ENCODE measurements at regions not wholly inside any gene's neighbourhood (a gene's known extent, or its start where the extent isn't known, plus 50 kb on each side); places are given as distances from the start of the nearest gene placed in this dataset.

DNA sequence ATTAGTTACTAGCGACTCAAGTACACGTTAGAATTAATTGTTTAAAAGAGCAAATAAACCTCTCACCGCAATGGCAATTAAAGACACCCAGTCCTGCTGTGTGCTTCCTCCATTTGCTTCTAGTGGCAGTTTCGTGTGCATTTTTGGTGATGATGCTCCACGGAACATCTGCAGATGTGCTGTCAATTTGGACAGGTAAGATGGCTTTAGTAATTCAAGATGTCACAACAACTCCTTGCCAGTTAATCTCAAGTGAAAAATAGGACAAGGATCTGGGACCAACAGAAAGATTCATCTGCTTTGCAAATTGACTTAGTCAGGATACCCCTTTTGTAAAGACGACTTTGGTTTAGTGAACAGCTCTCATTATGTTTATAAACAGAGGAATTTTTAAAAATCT lies 320.9 kb downstream of the GABRB3 start:
- no peak for DNase-seq (ENCODE audit: low read depth)
- TF ChIP-seq, protein P1, sequence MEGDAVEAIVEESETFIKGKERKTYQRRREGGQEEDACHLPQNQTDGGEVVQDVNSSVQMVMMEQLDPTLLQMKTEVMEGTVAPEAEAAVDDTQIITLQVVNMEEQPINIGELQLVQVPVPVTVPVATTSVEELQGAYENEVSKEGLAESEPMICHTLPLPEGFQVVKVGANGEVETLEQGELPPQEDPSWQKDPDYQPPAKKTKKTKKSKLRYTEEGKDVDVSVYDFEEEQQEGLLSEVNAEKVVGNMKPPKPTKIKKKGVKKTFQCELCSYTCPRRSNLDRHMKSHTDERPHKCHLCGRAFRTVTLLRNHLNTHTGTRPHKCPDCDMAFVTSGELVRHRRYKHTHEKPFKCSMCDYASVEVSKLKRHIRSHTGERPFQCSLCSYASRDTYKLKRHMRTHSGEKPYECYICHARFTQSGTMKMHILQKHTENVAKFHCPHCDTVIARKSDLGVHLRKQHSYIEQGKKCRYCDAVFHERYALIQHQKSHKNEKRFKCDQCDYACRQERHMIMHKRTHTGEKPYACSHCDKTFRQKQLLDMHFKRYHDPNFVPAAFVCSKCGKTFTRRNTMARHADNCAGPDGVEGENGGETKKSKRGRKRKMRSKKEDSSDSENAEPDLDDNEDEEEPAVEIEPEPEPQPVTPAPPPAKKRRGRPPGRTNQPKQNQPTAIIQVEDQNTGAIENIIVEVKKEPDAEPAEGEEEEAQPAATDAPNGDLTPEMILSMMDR (conservative IDR thresholded peaks at IDR 0.05; ENCODE audit: low read depth, low read length), result no peak
- no peak overlapping the region for H3K4me3 ChIP-seq (ENCODE audit: low read depth, low read length)

DNA sequence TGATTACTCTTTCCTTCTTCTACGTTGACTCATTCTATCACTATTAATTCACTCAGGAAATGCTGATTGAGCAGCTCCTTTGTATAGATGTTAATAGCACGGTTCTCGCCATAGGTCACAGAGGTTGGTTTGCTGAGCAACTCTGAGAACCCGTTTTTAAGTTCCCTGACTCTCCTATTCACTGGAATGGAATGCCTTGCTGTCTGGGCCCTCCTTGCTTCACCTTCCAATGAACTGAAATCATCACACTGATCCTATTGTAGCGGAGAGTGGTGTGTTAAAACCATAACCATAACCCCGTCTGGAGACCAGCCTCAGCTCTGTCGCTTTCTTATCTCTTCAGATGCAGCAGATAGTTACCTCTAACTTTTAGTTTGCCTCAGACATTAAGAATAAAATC lies 323.6 kb downstream of the GABRB3 start:
- TF ChIP-seq, protein P1 (conservative IDR thresholded peaks at IDR 0.05; ENCODE audit: low read depth, low read length), result no peak
- H3K4me3 ChIP-seq (ENCODE audit: low read depth, low read length), result no peak overlapping the region
- no peak for DNase-seq (ENCODE audit: low read depth)

DNA sequence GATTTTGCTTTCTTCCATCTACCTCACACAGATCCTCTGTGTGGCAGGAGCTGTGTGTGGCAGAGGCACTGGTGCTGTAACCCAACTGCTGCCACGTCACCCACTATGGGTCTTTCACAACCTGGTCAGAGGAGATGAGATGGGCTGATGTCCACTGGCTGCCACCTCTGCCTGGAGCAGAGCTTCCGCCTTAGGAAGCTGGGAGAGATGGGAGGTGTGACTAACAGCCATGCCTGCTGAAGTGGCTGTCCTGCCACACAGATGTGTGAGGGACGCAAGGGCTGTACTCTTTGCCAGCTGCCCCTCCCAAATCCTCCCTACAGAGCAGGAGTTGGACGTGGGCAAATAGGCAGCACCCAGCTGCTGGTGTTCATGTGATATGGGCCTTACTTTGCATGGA lies 329.5 kb downstream of the GABRB3 start:
- TF ChIP-seq, protein P1 (conservative IDR thresholded peaks at IDR 0.05; ENCODE audit: low read depth, low read length), result no peak
- DNase-seq (ENCODE audit: low read depth), result no peak
- H3K4me3 ChIP-seq (ENCODE audit: low read depth, low read length), result no peak overlapping the region

DNA sequence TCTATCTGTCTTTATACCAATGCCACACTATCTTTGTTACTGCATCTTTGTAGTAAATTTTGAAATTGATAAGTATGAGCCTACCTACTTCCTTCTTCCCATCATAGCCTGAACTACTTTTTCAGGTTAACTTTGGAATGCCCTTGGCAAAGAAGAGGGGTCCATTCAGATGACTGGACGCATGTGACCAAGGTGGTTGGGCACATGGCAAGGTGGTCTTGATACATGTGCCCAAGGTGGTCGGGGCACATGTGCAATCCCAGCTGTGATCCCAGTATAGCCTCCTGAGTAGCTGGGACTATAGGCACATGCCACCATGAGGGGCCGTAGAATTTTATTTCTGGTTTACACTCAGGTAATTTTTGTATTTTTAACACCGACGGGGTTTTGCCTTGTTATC lies 330.2 kb downstream of the GABRB3 start:
- H3K4me3 ChIP-seq (ENCODE audit: low read depth, low read length), result no peak overlapping the region
- TF ChIP-seq, protein P1 (conservative IDR thresholded peaks at IDR 0.05; ENCODE audit: low read depth, low read length), result no peak
- DNase-seq (ENCODE audit: low read depth), result no peak

DNA sequence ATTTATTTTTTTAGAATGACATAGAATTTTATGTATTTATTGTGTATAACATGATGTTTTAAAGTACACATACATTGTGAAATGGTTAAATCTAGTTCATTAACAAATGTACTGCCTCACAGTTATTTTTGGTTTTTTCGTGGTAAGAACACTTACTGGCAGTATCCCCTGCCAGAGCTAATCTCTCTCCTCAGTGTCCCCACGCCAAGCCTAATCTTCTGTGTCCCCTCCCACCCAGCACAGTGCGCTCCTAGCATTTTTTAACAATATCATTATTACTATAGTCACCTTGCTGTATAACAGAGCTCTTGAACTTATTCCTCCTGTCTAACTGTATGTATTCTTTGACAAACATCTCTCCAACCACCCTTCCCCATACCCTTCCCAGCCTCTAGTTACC lies 333.2 kb downstream of the GABRB3 start:
- no peak overlapping the region for H3K4me3 ChIP-seq (ENCODE audit: low read depth, low read length)
- no peak for DNase-seq (ENCODE audit: low read depth)
- TF ChIP-seq, protein P1 (conservative IDR thresholded peaks at IDR 0.05; ENCODE audit: low read depth, low read length), result no peak

DNA sequence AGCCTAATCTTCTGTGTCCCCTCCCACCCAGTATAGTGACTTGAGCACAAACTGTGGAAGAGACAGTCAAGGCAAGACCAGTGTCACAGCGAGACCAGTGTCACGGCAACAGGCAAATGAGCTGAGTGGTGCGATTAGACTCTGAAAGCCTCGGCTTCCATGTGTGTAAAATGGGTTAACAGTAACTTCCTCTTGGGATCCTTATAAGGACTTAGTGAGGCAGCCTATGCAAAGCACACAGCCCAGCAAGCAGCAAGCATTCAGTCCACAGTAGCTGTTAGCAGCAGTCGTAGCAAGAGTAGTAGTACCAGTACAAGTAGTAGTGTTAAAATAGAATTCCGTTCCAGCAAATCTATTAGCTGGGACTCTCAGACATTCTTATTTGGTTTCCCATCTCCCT lies 334.1 kb downstream of the GABRB3 start:
- DNase-seq (ENCODE audit: low read depth), result no peak
- H3K4me3 ChIP-seq (ENCODE audit: low read depth, low read length), result no peak overlapping the region
- TF ChIP-seq, protein P1 (conservative IDR thresholded peaks at IDR 0.05; ENCODE audit: low read depth, low read length), result no peak

DNA sequence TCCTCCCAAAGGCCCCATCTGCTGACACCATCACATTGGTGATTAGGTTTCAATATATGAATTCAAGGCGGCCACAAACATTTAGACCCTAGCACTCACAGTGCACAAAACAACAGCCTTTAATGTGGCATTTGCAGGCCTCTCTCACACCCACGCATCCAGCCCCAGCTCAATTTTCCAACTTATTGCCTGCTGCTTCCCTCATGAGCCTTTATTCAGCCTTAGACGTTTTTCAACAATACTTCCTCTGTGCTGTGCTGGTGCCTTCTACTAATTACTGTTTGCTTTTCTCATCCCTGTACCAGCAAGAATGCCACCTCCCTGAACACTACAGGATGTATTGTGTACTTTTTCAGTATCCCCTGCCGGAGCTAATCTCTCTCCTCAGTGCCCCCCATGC lies 334.6 kb downstream of the GABRB3 start:
- DNase-seq (ENCODE audit: low read depth), result no peak

More for the DNA sequence above, 334.6 kb downstream of the GABRB3 start:
- no peak overlapping the region for H3K4me3 ChIP-seq (ENCODE audit: low read depth, low read length)
- TF ChIP-seq, protein P1 (conservative IDR thresholded peaks at IDR 0.05; ENCODE audit: low read depth, low read length), result no peak
